Osteoblast (primary cell): ENCODE measurements at regions not wholly inside any gene's neighbourhood (a gene's known extent, or its start where the extent isn't known, plus 50 kb on each side); places are given as distances from the start of the nearest gene placed in this dataset.

Source experiments
- DNase-seq: peaks from one replicate; pipeline ENCODE4 v3.0.0; 2011; ENCODE audit warnings: low spot score, mixed read lengths; ENCODE audit not compliant: insufficient read length; ENCODE audit errors: missing footprints
- H2AFZ ChIP-seq: 2 replicates; pipeline ENCODE4 v1.6.0; 2011; ENCODE audit warnings: mild to moderate bottlenecking, low read length
- H3K27ac ChIP-seq: 2 replicates; pipeline ENCODE4 v1.5.1; 2011; ENCODE audit warnings: mild to moderate bottlenecking, low read depth, low read length, moderate library complexity
- H3K27me3 ChIP-seq: 2 replicates; pipeline ENCODE4 v1.6.0; 2012; ENCODE audit warnings: mild to moderate bottlenecking, control low read depth, inconsistent platforms, low read length, moderate library complexity; ENCODE audit not compliant: insufficient read depth
- H3K36me3 ChIP-seq: 2 replicates; pipeline ENCODE4 v1.5.1; 2011; ENCODE audit warnings: mild to moderate bottlenecking, low read length, control low read depth, moderate library complexity; ENCODE audit not compliant: insufficient read depth
- H3K4me1 ChIP-seq: 2 replicates; pipeline ENCODE4 v1.5.1; 2011; ENCODE audit warnings: mild to moderate bottlenecking, low read length, control low read depth, moderate library complexity; ENCODE audit not compliant: insufficient read depth
- H3K4me2 ChIP-seq: 2 replicates; pipeline ENCODE4 v1.6.0; 2011; ENCODE audit warnings: mild to moderate bottlenecking, low read length; ENCODE audit not compliant: insufficient read depth
- H3K4me3 ChIP-seq: fragments of 200-600 bp; sonication (generic); 3 replicates; pipeline ENCODE4 v1.5.1; 2012; ENCODE audit warnings: mild to moderate bottlenecking, low read length, inconsistent platforms; ENCODE audit not compliant: insufficient read depth
- H3K79me2 ChIP-seq: 2 replicates; pipeline ENCODE4 v1.6.0; 2012; ENCODE audit warnings: mild to moderate bottlenecking, low read length, control low read depth, inconsistent platforms; ENCODE audit not compliant: insufficient read depth
- H3K9me3 ChIP-seq: 2 replicates; pipeline ENCODE4 v1.5.1; 2011; ENCODE audit warnings: low read depth, low read length, control low read depth
- H4K20me1 ChIP-seq: 2 replicates; pipeline ENCODE4 v1.6.0; 2012; ENCODE audit warnings: mild to moderate bottlenecking, low read length, control low read depth; ENCODE audit not compliant: insufficient read depth
- TF ChIP-seq, protein P1 (sequence below): IDR thresholded peaks from 2 replicates; pipeline ENCODE4 v1.5.1; 2011; ENCODE audit warnings: mild to moderate bottlenecking, low read depth, low read length, moderate library complexity; ENCODE audit errors: extremely low read depth

DNA sequence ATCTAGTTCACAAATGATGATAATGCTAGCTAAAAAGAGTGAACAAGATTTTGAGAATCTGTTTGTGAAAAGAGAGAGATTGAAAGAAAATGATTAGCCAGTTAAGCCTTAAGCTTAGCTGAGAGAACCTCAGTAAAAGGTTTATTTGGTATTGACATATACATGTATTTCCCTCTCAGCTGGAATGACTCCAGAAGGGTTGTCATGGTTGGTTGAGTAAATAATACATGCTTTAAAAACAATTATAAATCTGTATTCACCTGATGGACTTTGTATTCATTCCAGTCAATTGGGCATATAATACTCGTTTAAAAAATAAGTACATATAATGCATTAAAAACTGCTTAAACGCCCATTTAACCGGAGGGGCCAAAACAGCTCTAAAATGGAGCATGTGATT, 181.4 kb downstream of the GRB14 start:
- H3K4me1 ChIP-seq, result no peaks in the 10 kb centered on the region
- no peaks in the 10 kb centered on the region for H3K79me2 ChIP-seq
- H3K4me3 ChIP-seq, result no peak overlapping the region
- H3K27me3 ChIP-seq, result no peaks in the 10 kb centered on the region
- no peaks in the 10 kb centered on the region for H3K36me3 ChIP-seq
- no peak overlapping the region for H3K4me2 ChIP-seq
- TF ChIP-seq, protein P1, sequence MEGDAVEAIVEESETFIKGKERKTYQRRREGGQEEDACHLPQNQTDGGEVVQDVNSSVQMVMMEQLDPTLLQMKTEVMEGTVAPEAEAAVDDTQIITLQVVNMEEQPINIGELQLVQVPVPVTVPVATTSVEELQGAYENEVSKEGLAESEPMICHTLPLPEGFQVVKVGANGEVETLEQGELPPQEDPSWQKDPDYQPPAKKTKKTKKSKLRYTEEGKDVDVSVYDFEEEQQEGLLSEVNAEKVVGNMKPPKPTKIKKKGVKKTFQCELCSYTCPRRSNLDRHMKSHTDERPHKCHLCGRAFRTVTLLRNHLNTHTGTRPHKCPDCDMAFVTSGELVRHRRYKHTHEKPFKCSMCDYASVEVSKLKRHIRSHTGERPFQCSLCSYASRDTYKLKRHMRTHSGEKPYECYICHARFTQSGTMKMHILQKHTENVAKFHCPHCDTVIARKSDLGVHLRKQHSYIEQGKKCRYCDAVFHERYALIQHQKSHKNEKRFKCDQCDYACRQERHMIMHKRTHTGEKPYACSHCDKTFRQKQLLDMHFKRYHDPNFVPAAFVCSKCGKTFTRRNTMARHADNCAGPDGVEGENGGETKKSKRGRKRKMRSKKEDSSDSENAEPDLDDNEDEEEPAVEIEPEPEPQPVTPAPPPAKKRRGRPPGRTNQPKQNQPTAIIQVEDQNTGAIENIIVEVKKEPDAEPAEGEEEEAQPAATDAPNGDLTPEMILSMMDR, result no peak
- H4K20me1 ChIP-seq, result no peaks in the 10 kb centered on the region
- H3K9me3 ChIP-seq, result no peaks in the 10 kb centered on the region
- H3K27ac ChIP-seq, result no peak overlapping the region
- no peak overlapping the region for H2AFZ ChIP-seq
- DNase-seq, result no peak

- Histone ChIP-seq H2AFZ (no peak overlapping the region), H3K4me3 (no peak overlapping the region), H3K4me1 (no peaks in the 10 kb centered on the region), H3K36me3 (no peaks in the 10 kb centered on the region), H3K4me2 (no peak overlapping the region), H3K27me3 (no peaks in the 10 kb centered on the region), H3K27ac (no peak overlapping the region), H3K9me3 (no peaks in the 10 kb centered on the region), H3K79me2 (no peaks in the 10 kb centered on the region), H4K20me1 (no peaks in the 10 kb centered on the region)
- TF ChIP-seq, protein P1, result no peak
- no peak for DNase-seq
Observed at GRCh38 chr2:164439235-164439634, 182.0 kb downstream of the GRB14 start.

GRCh38 chr2:164438490-164439205, 182.6 kb downstream of the GRB14 start:
- no peak for DNase-seq
- no peaks in the 10 kb centered on the region for H3K9me3 ChIP-seq
- H3K27me3 ChIP-seq, result no peaks in the 10 kb centered on the region
- H2AFZ ChIP-seq, result no peak overlapping the region
- no peaks in the 10 kb centered on the region for H3K36me3 ChIP-seq
- TF ChIP-seq, protein P1, result no peak
- no peaks in the 10 kb centered on the region for H3K4me1 ChIP-seq
- H3K4me3 ChIP-seq, result no peak overlapping the region
- no peak overlapping the region for H3K4me2 ChIP-seq
- H4K20me1 ChIP-seq, result no peaks in the 10 kb centered on the region
- H3K79me2 ChIP-seq, result no peaks in the 10 kb centered on the region
- no peak overlapping the region for H3K27ac ChIP-seq

GRCh38 chr2:164436131-164436530, 185.2 kb downstream of the GRB14 start:
- no peaks in the 10 kb centered on the region for H3K79me2 ChIP-seq
- H4K20me1 ChIP-seq, result no peaks in the 10 kb centered on the region
- H3K36me3 ChIP-seq, result no peaks in the 10 kb centered on the region
- DNase-seq, result no peak
- no peak overlapping the region for H3K4me2 ChIP-seq
- no peak overlapping the region for H3K27ac ChIP-seq
- TF ChIP-seq, protein P1, result no peak
- H3K9me3 ChIP-seq, result no peaks in the 10 kb centered on the region
- no peak overlapping the region for H3K4me3 ChIP-seq
- no peak overlapping the region for H2AFZ ChIP-seq
- no peaks in the 10 kb centered on the region for H3K27me3 ChIP-seq
- no peaks in the 10 kb centered on the region for H3K4me1 ChIP-seq
